Gastroesophageal sphincter (tissue), 3 donors: ENCODE measurements at regions not wholly inside any gene's neighbourhood (a gene's known extent, or its start where the extent isn't known, plus 50 kb on each side); places are given as distances from the start of the nearest gene placed in this dataset.

Experiments used
- POLR2A ChIP-seq, 2 donors: fragments of 450-650 bp; IDR thresholded peaks; one replicate each; pipeline ENCODE4 v1.6.1; 2017; ENCODE audit warnings: antibody characterized with exemption in 2 of 2, mild to moderate bottlenecking in 2 of 2, moderate library complexity in 1 of 2
- TF ChIP-seq, protein P1 (sequence below), 4 experiments: fragments of 200-600 bp in 2 of 4; fragments of 450-650 bp in 2 of 4; sonication (generic) in 1 of 4; IDR thresholded peaks; one replicate each; pipeline ENCODE4 v1.5.1; 2017 to 2019; ENCODE audit warnings: antibody characterized with exemption in 4 of 4, mild to moderate bottlenecking in 2 of 4, moderate library complexity in 2 of 4

- TF ChIP-seq, protein P1, sequence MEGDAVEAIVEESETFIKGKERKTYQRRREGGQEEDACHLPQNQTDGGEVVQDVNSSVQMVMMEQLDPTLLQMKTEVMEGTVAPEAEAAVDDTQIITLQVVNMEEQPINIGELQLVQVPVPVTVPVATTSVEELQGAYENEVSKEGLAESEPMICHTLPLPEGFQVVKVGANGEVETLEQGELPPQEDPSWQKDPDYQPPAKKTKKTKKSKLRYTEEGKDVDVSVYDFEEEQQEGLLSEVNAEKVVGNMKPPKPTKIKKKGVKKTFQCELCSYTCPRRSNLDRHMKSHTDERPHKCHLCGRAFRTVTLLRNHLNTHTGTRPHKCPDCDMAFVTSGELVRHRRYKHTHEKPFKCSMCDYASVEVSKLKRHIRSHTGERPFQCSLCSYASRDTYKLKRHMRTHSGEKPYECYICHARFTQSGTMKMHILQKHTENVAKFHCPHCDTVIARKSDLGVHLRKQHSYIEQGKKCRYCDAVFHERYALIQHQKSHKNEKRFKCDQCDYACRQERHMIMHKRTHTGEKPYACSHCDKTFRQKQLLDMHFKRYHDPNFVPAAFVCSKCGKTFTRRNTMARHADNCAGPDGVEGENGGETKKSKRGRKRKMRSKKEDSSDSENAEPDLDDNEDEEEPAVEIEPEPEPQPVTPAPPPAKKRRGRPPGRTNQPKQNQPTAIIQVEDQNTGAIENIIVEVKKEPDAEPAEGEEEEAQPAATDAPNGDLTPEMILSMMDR (IDR thresholded peaks at IDR 0.05), result peak; percentile 41 to 55 (median 46)
- TF ChIP-seq POLR2A (IDR thresholded peaks at IDR 0.05), result no peak
These were observed 108.1 kb downstream of the DHX15 start for GRCh38 chr4:24476282-24476681.
